ENCODE measurements at regions not wholly inside any gene's neighbourhood (a gene's known extent, or its start where the extent isn't known, plus 50 kb on each side); places are given as distances from the start of the nearest gene placed in this dataset.

GRCh38 chr9:31321686-31322085, 1062.8 kb upstream of the ACO1 start:
- H3K79me2 ChIP-seq (ENCODE audit: insufficient read depth, low read length) = no peaks in the 10 kb centered on the region
- no peak overlapping the region for H4K8ac ChIP-seq (replicated peaks; ENCODE audit: insufficient read length, low read depth, low read length)
- Mint-ChIP-seq H3K27ac (no peak overlapping the region; a peak in 1 of 7 replicates), H3K36me3 (ENCODE audit: insufficient read depth in 1 of 3, low read depth in 3 of 3) (no peaks in the 10 kb centered on the region), H3K9me3 (no peaks in the 10 kb centered on the region), H3K4me3 (no peak overlapping the region), H3K27me3 (ENCODE audit: low read depth) (no peaks in the 10 kb centered on the region; the same call in 1 of the 2 replicates), H3K4me1 (peaks cover 0 to 6% of the 10 kb centered on the region in 2 experiments; a peak in 2 of 4 replicates)
- no peak overlapping the region for H2BK5ac ChIP-seq (ENCODE audit: insufficient read length, low read length)
- no peaks in the 10 kb centered on the region for H3K23me2 ChIP-seq (ENCODE audit: insufficient read length, low read depth, low read length, poor library complexity, severe bottlenecking)
- no peak overlapping the region for H3K23ac ChIP-seq (ENCODE audit: insufficient read length, low read depth, low read length)
- H2BK120ac ChIP-seq (ENCODE audit: low read depth, low read length, poor library complexity, severe bottlenecking) = no peak overlapping the region
- H3K56ac ChIP-seq (ENCODE audit: insufficient read length, low read depth, low read length) = no peak overlapping the region
- no peak for DNase-seq
- H3T11ph ChIP-seq (ENCODE audit: low read length) = no peak overlapping the region
- no peak overlapping the region for H2AFZ ChIP-seq (ENCODE audit: low read length)
- no peaks in the 10 kb centered on the region for H3K4me1 ChIP-seq (ENCODE audit: insufficient read depth, low read length)
- H4K91ac ChIP-seq (ENCODE audit: insufficient read length, low read depth, low read length) = no peak overlapping the region
- H3K14ac ChIP-seq (ENCODE audit: insufficient read depth, low read length) = no peak overlapping the region
- H3K4ac ChIP-seq (ENCODE audit: low read depth, low read length) = no peak overlapping the region
- H3K27me3 ChIP-seq (ENCODE audit: insufficient read depth, low read length) = no peaks in the 10 kb centered on the region
- H3K27ac ChIP-seq (ENCODE audit: insufficient read length, low read depth, low read length) = no peak overlapping the region
- H3K18ac ChIP-seq (ENCODE audit: insufficient read length, low read depth, low read length) = no peak overlapping the region
- no peak overlapping the region for H2BK15ac ChIP-seq (ENCODE audit: low read depth, low read length)
- no peak overlapping the region for H4K5ac ChIP-seq (ENCODE audit: insufficient read length, low read depth, low read length)
- no peak overlapping the region for H2BK12ac ChIP-seq (ENCODE audit: insufficient read length, low read depth, low read length)
- no peak overlapping the region for H2AK5ac ChIP-seq (ENCODE audit: insufficient read length, low read length)
- no peak overlapping the region for H3K4me2 ChIP-seq (ENCODE audit: insufficient read depth, insufficient read length, low read length)
- no peak overlapping the region for H3K9ac ChIP-seq (ENCODE audit: extremely low read depth, insufficient read length, low read length)
- no peak overlapping the region for H2BK20ac ChIP-seq (ENCODE audit: low read depth, low read length, poor library complexity, severe bottlenecking)
- no CpG with 5 or more reads among the region's 3 CpGs for WGBS (ENCODE audit: extremely low coverage, insufficient read length, low lambda C conversion rate)
- H4K20me1 ChIP-seq (ENCODE audit: control insufficient read depth, insufficient read depth, insufficient read length) = no peaks in the 10 kb centered on the region
- H3K79me1 ChIP-seq (ENCODE audit: insufficient read depth, low read depth, low read length, poor library complexity, severe bottlenecking) = no peaks in the 10 kb centered on the region
- H3K9me3 ChIP-seq (ENCODE audit: control insufficient read depth, low read depth, low read length) = no peaks in the 10 kb centered on the region
- TF ChIP-seq CTCF (conservative IDR thresholded peaks at IDR 0.05) = no peak

Measured in H9 (cell line).